Suprapubic skin (tissue), 3 donors: ENCODE measurements at regions not wholly inside any gene's neighbourhood (a gene's known extent, or its start where the extent isn't known, plus 50 kb on each side); places are given as distances from the start of the nearest gene placed in this dataset.

Experiments
- POLR2A ChIP-seq, 2 donors: fragments of 450-650 bp; IDR thresholded peaks; one replicate each; pipeline ENCODE4 v1.6.1; 2017; ENCODE audit warnings: antibody characterized with exemption in 2 of 2, mild to moderate bottlenecking in 2 of 2, moderate library complexity in 2 of 2
- TF ChIP-seq, protein P1 (sequence below), 2 donors: fragments of 200-600 bp in 1 of 2; fragments of 450-650 bp in 1 of 2; sonication (generic) in 1 of 2; IDR thresholded peaks; one replicate each; pipeline ENCODE4 v1.5.1; 2016 to 2019; ENCODE audit warnings: antibody characterized with exemption in 2 of 2, mild to moderate bottlenecking in 1 of 2, moderate library complexity in 1 of 2

DNA sequence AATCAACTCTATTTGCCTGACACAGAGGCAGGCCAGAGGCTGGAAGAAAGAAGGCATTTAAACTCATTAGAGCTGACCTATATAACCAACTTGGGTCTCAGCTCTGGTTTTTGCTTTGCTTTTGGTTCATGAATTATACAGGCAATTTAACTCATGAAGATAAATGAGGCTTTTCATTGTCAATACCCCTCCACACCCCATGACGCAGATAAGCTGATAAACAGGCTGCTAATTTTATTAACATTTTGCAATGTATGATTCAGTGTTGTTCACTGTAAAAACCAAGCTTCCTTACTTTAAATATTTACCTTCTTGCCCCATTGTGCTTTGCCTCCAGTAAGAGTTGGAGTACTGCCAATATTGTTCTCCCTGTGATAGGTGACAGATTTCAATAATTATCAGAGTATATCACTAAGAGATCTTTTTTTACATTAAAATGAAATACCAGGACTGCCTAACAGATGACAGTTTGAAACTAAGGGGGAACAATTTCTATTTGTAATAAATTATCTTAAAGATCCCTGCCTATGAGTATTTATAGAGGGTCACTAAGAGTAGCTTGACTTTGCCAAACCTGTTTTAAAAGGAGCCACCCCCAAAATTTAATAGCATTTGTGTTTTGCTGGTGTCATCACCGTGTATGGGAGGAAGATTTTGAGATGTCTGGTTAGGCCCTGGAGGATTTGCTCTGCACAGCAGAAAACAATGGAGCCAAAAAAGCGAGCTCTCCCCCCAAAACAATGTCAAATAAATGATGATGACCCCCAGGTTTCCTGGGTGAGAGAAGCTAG, 472.7 kb upstream of the NBEA start:
- TF ChIP-seq, protein P1, sequence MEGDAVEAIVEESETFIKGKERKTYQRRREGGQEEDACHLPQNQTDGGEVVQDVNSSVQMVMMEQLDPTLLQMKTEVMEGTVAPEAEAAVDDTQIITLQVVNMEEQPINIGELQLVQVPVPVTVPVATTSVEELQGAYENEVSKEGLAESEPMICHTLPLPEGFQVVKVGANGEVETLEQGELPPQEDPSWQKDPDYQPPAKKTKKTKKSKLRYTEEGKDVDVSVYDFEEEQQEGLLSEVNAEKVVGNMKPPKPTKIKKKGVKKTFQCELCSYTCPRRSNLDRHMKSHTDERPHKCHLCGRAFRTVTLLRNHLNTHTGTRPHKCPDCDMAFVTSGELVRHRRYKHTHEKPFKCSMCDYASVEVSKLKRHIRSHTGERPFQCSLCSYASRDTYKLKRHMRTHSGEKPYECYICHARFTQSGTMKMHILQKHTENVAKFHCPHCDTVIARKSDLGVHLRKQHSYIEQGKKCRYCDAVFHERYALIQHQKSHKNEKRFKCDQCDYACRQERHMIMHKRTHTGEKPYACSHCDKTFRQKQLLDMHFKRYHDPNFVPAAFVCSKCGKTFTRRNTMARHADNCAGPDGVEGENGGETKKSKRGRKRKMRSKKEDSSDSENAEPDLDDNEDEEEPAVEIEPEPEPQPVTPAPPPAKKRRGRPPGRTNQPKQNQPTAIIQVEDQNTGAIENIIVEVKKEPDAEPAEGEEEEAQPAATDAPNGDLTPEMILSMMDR (IDR thresholded peaks at IDR 0.05): no peak
- no peak for TF ChIP-seq POLR2A (IDR thresholded peaks at IDR 0.05)
